GM23338 (cell line): ENCODE measurements at regions not wholly inside any gene's neighbourhood (a gene's known extent, or its start where the extent isn't known, plus 50 kb on each side); places are given as distances from the start of the nearest gene placed in this dataset.

Experiments
- ATAC-seq: fragments of 200-7000 bp; cut with Tn5 transposase; 3 replicates; pipeline ENCODE4 v1.9.1; 2020
- DNase-seq: peaks from one replicate; pipeline ENCODE4 v3.0.0-alpha.2; 2015; ENCODE audit warnings: low spot score
- H2AFZ ChIP-seq: fragments of 200-600 bp; sonication (generic); 2 replicates; pipeline ENCODE4 v1.8.0; 2016; ENCODE audit warnings: antibody characterized with exemption, mild to moderate bottlenecking, moderate library complexity
- H3F3A ChIP-seq: fragments of 200-600 bp; sonication (generic); replicated peaks from 2 replicates; pipeline ENCODE4 v1.8.0; 2017; ENCODE audit warnings: antibody characterized with exemption, mixed run types, low read depth
- H3K27ac ChIP-seq: fragments of 200-600 bp; sonication (generic); 2 replicates; pipeline ENCODE4 v1.6.1; 2016; ENCODE audit warnings: low read depth
- H3K27me3 ChIP-seq: fragments of 200-600 bp; sonication (generic); 2 replicates; pipeline ENCODE4 v1.8.0; 2016; ENCODE audit warnings: mild to moderate bottlenecking, mixed run types, moderate library complexity; ENCODE audit not compliant: insufficient read depth
- H3K36me3 ChIP-seq: fragments of 200-600 bp; sonication (generic); 2 replicates; pipeline ENCODE4 v1.8.0; 2016; ENCODE audit warnings: mild to moderate bottlenecking; ENCODE audit not compliant: insufficient read depth
- H3K4me1 ChIP-seq: fragments of 200-600 bp; sonication (generic); 2 replicates; pipeline ENCODE4 v1.8.0; 2016; ENCODE audit warnings: mild to moderate bottlenecking, moderate library complexity; ENCODE audit not compliant: insufficient read depth
- H3K4me2 ChIP-seq: fragments of 200-600 bp; sonication (generic); 2 replicates; pipeline ENCODE4 v1.7.1; 2017; ENCODE audit warnings: mixed run types
- H3K4me3 ChIP-seq: fragments of 200-600 bp; sonication (generic); 2 replicates; pipeline ENCODE4 v1.6.1; 2016; ENCODE audit warnings: mixed run types
- H3K79me2 ChIP-seq: fragments of 200-600 bp; sonication (generic); replicated peaks from 2 replicates; pipeline ENCODE4 v1.8.0; 2017; ENCODE audit warnings: mild to moderate bottlenecking; ENCODE audit not compliant: insufficient read depth
- H3K9me2 ChIP-seq: fragments of 200-600 bp; sonication (generic); 2 replicates; pipeline ENCODE4 v1.8.0; 2017; ENCODE audit not compliant: insufficient read depth
- H4K20me1 ChIP-seq: fragments of 200-600 bp; sonication (generic); replicated peaks from 2 replicates; pipeline ENCODE4 v1.8.0; 2017; ENCODE audit warnings: mild to moderate bottlenecking; ENCODE audit not compliant: insufficient read depth
- H3K27ac Mint-ChIP-seq: 2 replicates; pipeline ENCODE4 v1.8.0; 2020; ENCODE audit warnings: inconsistent platforms, mild to moderate bottlenecking, moderate library complexity, mixed read lengths
- H3K27me3 Mint-ChIP-seq: 3 replicates; pipeline ENCODE4 v1.8.0; 2022; ENCODE audit warnings: low read depth, mild to moderate bottlenecking, moderate library complexity, mixed read lengths, inconsistent platforms; ENCODE audit not compliant: insufficient read depth, poor library complexity
- H3K36me3 Mint-ChIP-seq: 3 replicates; pipeline ENCODE4 v1.8.0; 2021; ENCODE audit warnings: low read depth, mild to moderate bottlenecking, inconsistent platforms, moderate library complexity, mixed read lengths
- H3K4me1 Mint-ChIP-seq: 3 replicates; pipeline ENCODE4 v1.8.0; 2020; ENCODE audit warnings: mild to moderate bottlenecking, inconsistent platforms, mixed read lengths
- H3K4me3 Mint-ChIP-seq: 3 replicates; pipeline ENCODE4 v1.8.0; 2021; ENCODE audit warnings: moderate library complexity, mild to moderate bottlenecking, inconsistent platforms, mixed read lengths
- H3K9me3 Mint-ChIP-seq: 3 replicates; pipeline ENCODE4 v1.8.0; 2020; ENCODE audit warnings: moderate library complexity, mild to moderate bottlenecking, inconsistent platforms, mixed read lengths
- ETS1 ChIP-seq: IDR thresholded peaks from 2 replicates; pipeline ENCODE4 v1.6.1; 2016; ENCODE audit warnings: antibody characterized with exemption
- REST ChIP-seq: IDR thresholded peaks from one replicate; pipeline ENCODE4 v1.6.1; 2018; ENCODE audit warnings: antibody characterized with exemption; ENCODE audit not compliant: unreplicated experiment
- STAT1 ChIP-seq: IDR thresholded peaks from one replicate; pipeline ENCODE4 v1.6.1; 2016; ENCODE audit warnings: antibody characterized with exemption; ENCODE audit not compliant: unreplicated experiment
- ZNF114 ChIP-seq: fragments of 250-450 bp; sonication (Bioruptor Pico); IDR thresholded peaks from 2 replicates; pipeline ENCODE4 v1.5.0; 2020; ENCODE audit warnings: mild to moderate bottlenecking, moderate library complexity
- TF ChIP-seq, protein P1 (sequence below): fragments of 250-450 bp; sonication (Bioruptor Pico); IDR thresholded peaks from 2 replicates; pipeline ENCODE4 v1.5.0; 2020; ENCODE audit warnings: mild to moderate bottlenecking, moderate library complexity

DNA sequence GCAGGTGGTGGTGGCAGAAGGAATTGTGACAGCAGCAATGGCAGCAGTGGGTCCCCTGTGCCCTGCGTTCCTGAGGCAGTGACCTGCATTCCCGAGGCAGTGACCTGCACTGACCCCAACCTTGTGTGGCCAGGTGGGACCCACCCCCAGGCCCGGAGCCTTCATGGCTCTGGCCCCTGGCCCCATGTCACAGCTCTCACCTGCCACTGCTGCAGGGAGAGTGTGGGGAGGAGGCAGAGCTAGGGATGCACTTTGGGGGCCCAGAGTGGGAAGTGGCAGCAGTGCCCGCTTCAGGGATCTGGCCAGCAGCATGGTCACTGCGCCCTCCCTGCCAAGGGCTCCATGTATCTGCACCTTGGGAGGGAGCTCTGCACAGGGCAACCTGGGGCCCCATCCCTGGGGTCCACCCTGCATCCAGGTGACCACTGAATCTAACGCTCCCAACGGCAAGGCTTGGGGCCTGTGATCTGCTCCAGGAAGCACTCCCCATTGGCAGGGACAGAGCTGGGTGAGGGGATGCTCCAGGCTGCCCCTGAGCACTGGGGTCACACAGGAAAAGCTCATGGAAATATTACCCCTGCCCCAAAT, 618.6 kb downstream of the RWDD3 start:
- TF ChIP-seq, protein P1, sequence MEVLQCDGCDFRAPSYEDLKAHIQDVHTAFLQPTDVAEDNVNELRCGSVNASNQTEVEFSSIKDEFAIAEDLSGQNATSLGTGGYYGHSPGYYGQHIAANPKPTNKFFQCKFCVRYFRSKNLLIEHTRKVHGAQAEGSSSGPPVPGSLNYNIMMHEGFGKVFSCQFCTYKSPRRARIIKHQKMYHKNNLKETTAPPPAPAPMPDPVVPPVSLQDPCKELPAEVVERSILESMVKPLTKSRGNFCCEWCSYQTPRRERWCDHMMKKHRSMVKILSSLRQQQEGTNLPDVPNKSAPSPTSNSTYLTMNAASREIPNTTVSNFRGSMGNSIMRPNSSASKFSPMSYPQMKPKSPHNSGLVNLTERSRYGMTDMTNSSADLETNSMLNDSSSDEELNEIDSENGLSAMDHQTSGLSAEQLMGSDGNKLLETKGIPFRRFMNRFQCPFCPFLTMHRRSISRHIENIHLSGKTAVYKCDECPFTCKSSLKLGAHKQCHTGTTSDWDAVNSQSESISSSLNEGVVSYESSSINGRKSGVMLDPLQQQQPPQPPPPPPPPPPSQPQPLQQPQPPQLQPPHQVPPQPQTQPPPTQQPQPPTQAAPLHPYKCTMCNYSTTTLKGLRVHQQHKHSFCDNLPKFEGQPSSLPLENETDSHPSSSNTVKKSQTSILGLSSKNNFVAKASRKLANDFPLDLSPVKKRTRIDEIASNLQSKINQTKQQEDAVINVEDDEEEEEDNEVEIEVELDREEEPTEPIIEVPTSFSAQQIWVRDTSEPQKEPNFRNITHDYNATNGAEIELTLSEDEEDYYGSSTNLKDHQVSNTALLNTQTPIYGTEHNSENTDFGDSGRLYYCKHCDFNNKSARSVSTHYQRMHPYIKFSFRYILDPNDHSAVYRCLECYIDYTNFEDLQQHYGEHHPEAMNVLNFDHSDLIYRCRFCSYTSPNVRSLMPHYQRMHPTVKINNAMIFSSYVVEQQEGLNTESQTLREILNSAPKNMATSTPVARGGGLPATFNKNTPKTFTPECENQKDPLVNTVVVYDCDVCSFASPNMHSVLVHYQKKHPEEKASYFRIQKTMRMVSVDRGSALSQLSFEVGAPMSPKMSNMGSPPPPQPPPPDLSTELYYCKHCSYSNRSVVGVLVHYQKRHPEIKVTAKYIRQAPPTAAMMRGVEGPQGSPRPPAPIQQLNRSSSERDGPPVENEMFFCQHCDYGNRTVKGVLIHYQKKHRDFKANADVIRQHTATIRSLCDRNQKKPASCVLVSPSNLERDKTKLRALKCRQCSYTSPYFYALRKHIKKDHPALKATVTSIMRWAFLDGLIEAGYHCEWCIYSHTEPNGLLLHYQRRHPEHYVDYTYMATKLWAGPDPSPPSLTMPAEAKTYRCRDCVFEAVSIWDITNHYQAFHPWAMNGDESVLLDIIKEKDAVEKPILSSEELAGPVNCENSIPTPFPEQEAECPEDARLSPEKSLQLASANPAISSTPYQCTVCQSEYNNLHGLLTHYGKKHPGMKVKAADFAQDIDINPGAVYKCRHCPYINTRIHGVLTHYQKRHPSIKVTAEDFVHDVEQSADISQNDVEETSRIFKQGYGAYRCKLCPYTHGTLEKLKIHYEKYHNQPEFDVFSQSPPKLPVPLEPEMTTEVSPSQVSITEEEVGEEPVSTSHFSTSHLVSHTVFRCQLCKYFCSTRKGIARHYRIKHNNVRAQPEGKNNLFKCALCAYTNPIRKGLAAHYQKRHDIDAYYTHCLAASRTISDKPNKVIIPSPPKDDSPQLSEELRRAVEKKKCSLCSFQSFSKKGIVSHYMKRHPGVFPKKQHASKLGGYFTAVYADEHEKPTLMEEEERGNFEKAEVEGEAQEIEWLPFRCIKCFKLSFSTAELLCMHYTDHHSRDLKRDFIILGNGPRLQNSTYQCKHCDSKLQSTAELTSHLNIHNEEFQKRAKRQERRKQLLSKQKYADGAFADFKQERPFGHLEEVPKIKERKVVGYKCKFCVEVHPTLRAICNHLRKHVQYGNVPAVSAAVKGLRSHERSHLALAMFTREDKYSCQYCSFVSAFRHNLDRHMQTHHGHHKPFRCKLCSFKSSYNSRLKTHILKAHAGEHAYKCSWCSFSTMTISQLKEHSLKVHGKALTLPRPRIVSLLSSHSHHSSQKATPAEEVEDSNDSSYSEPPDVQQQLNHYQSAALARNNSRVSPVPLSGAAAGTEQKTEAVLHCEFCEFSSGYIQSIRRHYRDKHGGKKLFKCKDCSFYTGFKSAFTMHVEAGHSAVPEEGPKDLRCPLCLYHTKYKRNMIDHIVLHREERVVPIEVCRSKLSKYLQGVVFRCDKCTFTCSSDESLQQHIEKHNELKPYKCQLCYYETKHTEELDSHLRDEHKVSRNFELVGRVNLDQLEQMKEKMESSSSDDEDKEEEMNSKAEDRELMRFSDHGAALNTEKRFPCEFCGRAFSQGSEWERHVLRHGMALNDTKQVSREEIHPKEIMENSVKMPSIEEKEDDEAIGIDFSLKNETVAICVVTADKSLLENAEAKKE (CRISPR knock-in tag): no peak
- TF ChIP-seq REST: no peak
- no peak for TF ChIP-seq STAT1
- TF ChIP-seq ETS1: no peak
- no peak for TF ChIP-seq ZNF114 (CRISPR knock-in tag)
- Mint-ChIP-seq H3K4me1 (no peaks in the 10 kb centered on the region), H3K27me3 (no peaks in the 10 kb centered on the region), H3K9me3 (peaks cover 10% of the 10 kb centered on the region; the same call in 1 of the 3 replicates), H3K27ac (no peak overlapping the region), H3K36me3 (peaks cover 6% of the 10 kb centered on the region), H3K4me3 (no peak overlapping the region)
- H3K4me3 ChIP-seq: no peak overlapping the region
- DNase-seq (no peak), ATAC-seq (no peak)
- no peaks in the 10 kb centered on the region for H3F3A ChIP-seq
- no peaks in the 10 kb centered on the region for H3K36me3 ChIP-seq
- no peak overlapping the region for H2AFZ ChIP-seq
- H3K27me3 ChIP-seq: no peaks in the 10 kb centered on the region
- no peaks in the 10 kb centered on the region for H3K4me1 ChIP-seq
- H3K4me2 ChIP-seq: no peak overlapping the region
- peaks cover 4% of the 10 kb centered on the region for H3K9me2 ChIP-seq
- no peaks in the 10 kb centered on the region for H3K79me2 ChIP-seq
- H3K27ac ChIP-seq: no peak overlapping the region
- no peaks in the 10 kb centered on the region for H4K20me1 ChIP-seq
